GM06990 (cell line): ENCODE measurements at regions not wholly inside any gene's neighbourhood (a gene's known extent, or its start where the extent isn't known, plus 50 kb on each side); places are given as distances from the start of the nearest gene placed in this dataset.

Experiments used
- DNase-seq: peaks from one replicate; pipeline ENCODE4 v3.0.0-alpha.2; 2011; ENCODE audit not compliant: insufficient read length; ENCODE audit errors: extremely low read depth
- H3K27me3 ChIP-seq: replicated peaks from 2 replicates; pipeline ENCODE4 v1.6.0; 2011; ENCODE audit warnings: low read length; ENCODE audit not compliant: control insufficient read depth, insufficient read depth
- H3K36me3 ChIP-seq: 2 replicates; pipeline ENCODE4 v1.5.1; 2011; ENCODE audit warnings: low read length; ENCODE audit not compliant: control insufficient read depth, insufficient read depth
- H3K4me3 ChIP-seq: replicated peaks from 2 replicates; pipeline ENCODE4 v1.5.1; 2011; ENCODE audit warnings: low read depth, mild to moderate bottlenecking, control low read depth, low read length
- TF ChIP-seq, protein P1 (sequence below): IDR thresholded peaks from 2 replicates; pipeline ENCODE4 v1.5.1; 2011; ENCODE audit warnings: low read length, control low read depth, mild to moderate bottlenecking, inconsistent platforms; ENCODE audit not compliant: insufficient read depth, poor library complexity, severe bottlenecking

DNA sequence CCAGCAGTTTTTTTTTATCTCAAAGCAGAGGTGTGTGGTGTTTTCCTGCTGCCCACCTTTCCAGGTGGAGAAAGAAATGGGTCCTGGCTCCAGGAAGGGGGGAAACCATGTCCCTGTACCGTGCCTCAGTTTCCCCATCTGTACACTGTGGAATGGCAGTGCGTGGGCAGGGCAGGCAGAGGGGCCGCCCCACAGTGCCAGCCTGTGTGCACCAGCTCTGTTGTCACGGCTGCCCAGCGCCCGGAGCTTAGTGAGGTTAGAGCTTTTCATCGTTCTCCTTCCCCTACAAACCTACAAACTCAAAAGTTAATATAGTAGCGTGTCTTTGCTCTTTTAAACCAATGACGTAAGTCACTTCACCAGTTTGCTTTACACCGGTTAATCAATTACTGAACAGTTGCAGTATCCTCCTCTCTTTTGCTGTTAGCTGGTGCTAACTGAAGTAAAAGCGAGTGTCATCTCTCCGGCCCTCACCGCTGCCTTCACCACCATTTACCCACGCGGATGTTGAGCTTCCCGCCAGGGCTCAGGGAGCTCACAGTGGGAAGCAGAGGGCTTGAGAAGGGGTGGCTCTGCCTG is 114.8 kb upstream of the ADRA2C start:
- H3K27me3 ChIP-seq = no peaks in the 10 kb centered on the region; the same call in 1 of the 2 replicates
- TF ChIP-seq, protein P1, sequence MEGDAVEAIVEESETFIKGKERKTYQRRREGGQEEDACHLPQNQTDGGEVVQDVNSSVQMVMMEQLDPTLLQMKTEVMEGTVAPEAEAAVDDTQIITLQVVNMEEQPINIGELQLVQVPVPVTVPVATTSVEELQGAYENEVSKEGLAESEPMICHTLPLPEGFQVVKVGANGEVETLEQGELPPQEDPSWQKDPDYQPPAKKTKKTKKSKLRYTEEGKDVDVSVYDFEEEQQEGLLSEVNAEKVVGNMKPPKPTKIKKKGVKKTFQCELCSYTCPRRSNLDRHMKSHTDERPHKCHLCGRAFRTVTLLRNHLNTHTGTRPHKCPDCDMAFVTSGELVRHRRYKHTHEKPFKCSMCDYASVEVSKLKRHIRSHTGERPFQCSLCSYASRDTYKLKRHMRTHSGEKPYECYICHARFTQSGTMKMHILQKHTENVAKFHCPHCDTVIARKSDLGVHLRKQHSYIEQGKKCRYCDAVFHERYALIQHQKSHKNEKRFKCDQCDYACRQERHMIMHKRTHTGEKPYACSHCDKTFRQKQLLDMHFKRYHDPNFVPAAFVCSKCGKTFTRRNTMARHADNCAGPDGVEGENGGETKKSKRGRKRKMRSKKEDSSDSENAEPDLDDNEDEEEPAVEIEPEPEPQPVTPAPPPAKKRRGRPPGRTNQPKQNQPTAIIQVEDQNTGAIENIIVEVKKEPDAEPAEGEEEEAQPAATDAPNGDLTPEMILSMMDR = no peak
- no peaks in the 10 kb centered on the region for H3K36me3 ChIP-seq
- DNase-seq = no peak
- no peak overlapping the region for H3K4me3 ChIP-seq

DNA sequence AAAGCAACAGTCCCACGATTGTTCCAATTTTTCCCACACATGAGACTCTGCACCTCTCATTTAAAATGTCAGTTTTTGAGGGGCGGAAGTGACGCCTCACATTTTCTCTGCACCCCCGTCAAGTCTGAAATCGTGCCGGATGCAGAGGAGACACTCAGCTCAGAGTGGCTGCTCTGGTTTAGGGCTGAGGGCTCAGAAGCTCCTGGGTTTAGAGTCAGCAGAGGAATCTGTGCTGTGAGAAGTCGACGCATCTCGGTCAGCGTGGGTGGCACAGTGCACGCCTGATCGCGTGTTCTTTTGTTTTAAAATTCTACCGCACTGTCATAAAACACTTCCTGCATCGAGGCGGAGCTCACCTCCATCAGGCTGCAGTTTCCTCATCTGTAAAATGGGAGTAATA is 116.7 kb upstream of the ADRA2C start:
- TF ChIP-seq, protein P1 = no peak
- H3K36me3 ChIP-seq = no peaks in the 10 kb centered on the region
- H3K27me3 ChIP-seq = no peaks in the 10 kb centered on the region; the same call in 1 of the 2 replicates
- no peak overlapping the region for H3K4me3 ChIP-seq
- no peak for DNase-seq

DNA sequence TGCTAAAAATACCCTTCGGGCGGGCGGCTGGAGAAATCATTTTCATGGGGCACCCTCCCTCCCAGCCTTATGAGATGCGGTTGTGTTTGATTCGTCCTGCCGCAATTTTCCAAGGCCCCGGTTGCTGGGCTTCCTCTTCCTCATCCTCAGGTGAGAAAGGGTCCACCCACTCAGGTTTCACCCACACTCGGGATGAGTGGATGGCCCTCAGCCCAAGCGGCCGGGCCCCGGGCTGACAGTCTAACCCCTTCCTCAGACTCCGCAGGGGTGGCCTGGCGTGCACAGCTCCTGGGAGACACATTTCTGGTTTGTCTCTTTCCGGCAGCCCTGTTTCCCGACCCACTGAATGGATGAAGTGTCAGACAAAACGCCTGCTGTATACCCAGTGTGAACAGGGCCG is 116.5 kb upstream of the LRPAP1 start:
- no peak for DNase-seq
- H3K4me3 ChIP-seq = no peak overlapping the region
- H3K36me3 ChIP-seq = no peaks in the 10 kb centered on the region
- TF ChIP-seq, protein P1 = no peak
- no peaks in the 10 kb centered on the region; the same call in none of the 2 replicates for H3K27me3 ChIP-seq

DNA sequence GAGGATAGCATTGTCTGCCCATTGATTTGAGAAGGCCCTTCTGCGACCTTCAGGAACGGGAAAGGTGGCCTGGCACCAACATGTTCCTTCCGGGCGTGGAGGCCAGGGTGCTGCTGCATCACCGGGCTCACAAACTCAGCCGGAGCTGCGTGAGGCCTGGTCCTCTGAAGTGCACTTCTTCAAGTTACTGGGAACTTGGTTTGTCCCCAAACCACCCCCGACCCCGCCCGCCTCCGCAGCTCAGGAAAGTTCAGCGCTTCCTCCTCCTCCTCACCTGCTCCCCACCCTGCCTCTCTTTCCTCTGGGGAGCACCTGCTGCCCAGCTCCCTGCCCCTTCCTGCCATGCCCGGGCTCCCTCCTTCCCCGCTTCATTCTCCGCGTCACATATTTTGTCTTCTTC is 116.0 kb upstream of the LRPAP1 start:
- Histone ChIP-seq H3K36me3 (no peaks in the 10 kb centered on the region), H3K4me3 (no peak overlapping the region), H3K27me3 (no peaks in the 10 kb centered on the region; the same call in none of the 2 replicates)
- TF ChIP-seq, protein P1 = no peak
- DNase-seq = no peak

DNA sequence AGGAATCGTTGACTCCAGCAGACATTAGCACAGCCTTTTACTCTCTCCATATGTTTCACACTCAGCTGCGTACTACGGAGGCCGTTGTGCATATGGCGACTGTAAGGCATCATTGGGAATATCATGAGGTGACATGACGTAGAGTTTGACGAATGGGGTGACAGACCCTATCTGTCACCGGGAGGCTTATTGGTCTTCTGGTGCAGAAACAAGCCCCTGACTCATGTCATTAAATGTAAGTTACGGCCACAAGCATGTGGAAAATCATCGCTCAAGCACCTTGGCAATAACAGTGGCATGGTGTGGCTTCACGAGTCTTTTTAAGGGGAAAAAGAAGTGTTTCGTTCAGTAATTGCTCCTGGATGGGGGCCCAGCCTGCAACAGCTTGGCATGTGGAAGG is 115.2 kb upstream of the LRPAP1 start:
- Histone ChIP-seq H3K36me3 (no peaks in the 10 kb centered on the region), H3K4me3 (no peak overlapping the region), H3K27me3 (no peaks in the 10 kb centered on the region; the same call in none of the 2 replicates)
- TF ChIP-seq, protein P1 = no peak
- DNase-seq = no peak
